Endothelial cell of umbilical vein (primary cell): ENCODE measurements at regions not wholly inside any gene's neighbourhood (a gene's known extent, or its start where the extent isn't known, plus 50 kb on each side); places are given as distances from the start of the nearest gene placed in this dataset.

Experiments
- BruUV-seq: library from RNA; stranded (reverse); fragments of 400-500 nt; replicated peaks from 2 replicates; lab custom pipeline; 2021; lab: Mats Ljungman, UMichigan
- CTCF ChIA-PET: fragments of 300-600, 350-600 bp; sonication (Branson Sonifier 250); formaldehyde crosslinking; loops from one replicate; lab custom pipeline; 2021; ENCODE audit warnings: antibody characterized with exemption, inconsistent platforms; lab: Charles Lee
- POLR2A ChIA-PET: fragments of 300-600, 350-600 bp; sonication (Branson Sonifier 250); formaldehyde crosslinking; loops from one replicate; lab custom pipeline; 2021; ENCODE audit warnings: antibody characterized with exemption, inconsistent platforms; lab: Charles Lee
- DNase-seq: peaks from one replicate; pipeline ENCODE4 v3.0.0-alpha.2; 2011; ENCODE audit warnings: low read depth, low spot score
- FAIRE-seq: peaks from 2 replicates; lab custom pipeline; 2011; peaks lifted over from hg19 to GRCh38; lab: Jason Lieb, UNC
- H2AFZ ChIP-seq: 2 replicates; pipeline ENCODE4 v1.6.0; 2012; ENCODE audit warnings: low read depth, low read length, control low read depth, inconsistent platforms
- H3K27ac ChIP-seq: 2 replicates; pipeline ENCODE4 v1.5.1; 2011; ENCODE audit warnings: low read depth, mild to moderate bottlenecking, control low read depth, low read length, moderate library complexity; ENCODE audit not compliant: insufficient read depth
- H3K27me3 ChIP-seq, 2 experiments: 2 replicates each; pipeline versions ENCODE4 v1.6.0 to v1.6.1; 2011; ENCODE audit warnings: low read length in 2 of 2, mixed read lengths in 1 of 2; ENCODE audit not compliant: control insufficient read depth in 2 of 2, insufficient read depth in 2 of 2
- H3K36me3 ChIP-seq, 2 experiments: 2 replicates in 1 of 2; 3 replicates in 1 of 2; pipeline ENCODE4 v1.5.1; 2011; ENCODE audit warnings: low read length in 2 of 2, mild to moderate bottlenecking in 1 of 2, moderate library complexity in 1 of 2; ENCODE audit not compliant: control insufficient read depth in 2 of 2, insufficient read depth in 2 of 2; ENCODE audit errors: extremely low read depth in 1 of 2
- H3K4me1 ChIP-seq: 3 replicates; pipeline ENCODE4 v1.5.1; 2011; ENCODE audit warnings: mild to moderate bottlenecking, low read length; ENCODE audit not compliant: control insufficient read depth, insufficient read depth; ENCODE audit errors: extremely low read depth
- H3K4me2 ChIP-seq: 2 replicates; pipeline ENCODE4 v1.6.1; 2011; ENCODE audit warnings: low read length, control low read depth, mixed read lengths; ENCODE audit not compliant: insufficient read depth
- H3K4me3 ChIP-seq, 3 experiments: fragments of 200-600 bp in 1 of 3; sonication (generic), shearing (Covaris generic) in 1 of 3; replicated peaks in 1 of 3; 2 replicates each; pipeline ENCODE4 v1.5.1; 2011 to 2016; ENCODE audit warnings: control low read depth in 3 of 3, low read length in 3 of 3, mild to moderate bottlenecking in 2 of 3, inconsistent platforms in 1 of 3, low read depth in 1 of 3, moderate library complexity in 1 of 3; ENCODE audit not compliant: insufficient read depth in 1 of 3
- H3K79me2 ChIP-seq: 2 replicates; pipeline ENCODE4 v1.6.0; 2012; ENCODE audit warnings: low read length, inconsistent platforms; ENCODE audit not compliant: control insufficient read depth, insufficient read depth
- H3K9ac ChIP-seq: replicated peaks from 2 replicates; pipeline ENCODE3; 2011; ENCODE audit warnings: low read length, control low read depth; ENCODE audit not compliant: insufficient read depth; ENCODE audit errors: extremely low read depth
- H3K9me1 ChIP-seq: replicated peaks from 3 replicates; pipeline ENCODE4 v1.6.0; 2011; ENCODE audit warnings: mild to moderate bottlenecking, low read length; ENCODE audit not compliant: control insufficient read depth, insufficient read depth; ENCODE audit errors: extremely low read depth
- H3K9me3 ChIP-seq: replicated peaks from 2 replicates; pipeline ENCODE4 v1.5.1; 2012; ENCODE audit warnings: low read length, inconsistent platforms; ENCODE audit not compliant: control insufficient read depth, insufficient read depth
- H4K20me1 ChIP-seq: replicated peaks from 2 replicates; pipeline ENCODE3; 2011; ENCODE audit warnings: mild to moderate bottlenecking, low read length; ENCODE audit not compliant: control insufficient read depth, insufficient read depth; ENCODE audit errors: extremely low read depth
- CTCF ChIP-seq, 2 donors: IDR thresholded peaks; 1 replicate in 1 of 2; 2 replicates in 1 of 2; pipeline ENCODE4 v1.5.1; 2011; ENCODE audit warnings: low read length in 2 of 2, mild to moderate bottlenecking in 2 of 2, moderate library complexity in 2 of 2, control low read depth in 1 of 2, inconsistent platforms in 1 of 2, low read depth in 1 of 2; ENCODE audit not compliant: insufficient read depth in 1 of 2; ENCODE audit errors: extremely low read depth in 1 of 2
- EZH2 ChIP-seq: IDR thresholded peaks from 2 replicates; pipeline ENCODE4 v1.6.1; 2012; ENCODE audit warnings: borderline replicate concordance, low read depth, mild to moderate bottlenecking, moderate library complexity, low read length, inconsistent platforms; ENCODE audit not compliant: severe bottlenecking
- FOS ChIP-seq: IDR thresholded peaks from 2 replicates; pipeline ENCODE4 v1.6.1; 2011; ENCODE audit warnings: mild to moderate bottlenecking, low read length, moderate library complexity, borderline replicate concordance; ENCODE audit not compliant: insufficient read depth
- GATA2 ChIP-seq: IDR thresholded peaks from 2 replicates; pipeline ENCODE4 v1.7.0; 2011; ENCODE audit warnings: low read depth, mild to moderate bottlenecking, moderate library complexity, mixed read lengths, low read length; ENCODE audit not compliant: insufficient read length, insufficient read depth
- JUN ChIP-seq: IDR thresholded peaks from 2 replicates; pipeline ENCODE4 v1.6.1; 2011; ENCODE audit warnings: borderline replicate concordance, low read depth; ENCODE audit not compliant: insufficient read length, insufficient read depth
- MAX ChIP-seq: IDR thresholded peaks from 2 replicates; pipeline ENCODE4 v1.6.1; 2011; ENCODE audit not compliant: insufficient read depth, insufficient read length
- MYC ChIP-seq: IDR thresholded peaks from one replicate; pipeline ENCODE4 v1.6.1; 2011; ENCODE audit warnings: mild to moderate bottlenecking, low read depth, low read length
- POLR2A ChIP-seq: IDR thresholded peaks from 2 replicates; pipeline ENCODE4 v1.6.1; 2012; ENCODE audit warnings: low read depth, mild to moderate bottlenecking, control low read depth, low read length
- POLR2AphosphoS5 ChIP-seq: IDR thresholded peaks from 2 replicates; pipeline ENCODE4 v1.6.1; 2012; ENCODE audit warnings: low read depth, mild to moderate bottlenecking, control low read depth, low read length, moderate library complexity; ENCODE audit not compliant: insufficient read depth
- dilution Hi-C: fragments of 300-500 bp; cut with MboI; formaldehyde crosslinking; loops from one replicate; pipeline ENCODE4 v1.15.0; 2019; ENCODE audit warnings: low sequenced_read_pairs; ENCODE audit not compliant: extremely low pct_ligation_motif_present
- intact Hi-C: fragments of 100-400 bp; cut with micrococcal nuclease; formaldehyde crosslinking; loops from one replicate; pipeline ENCODE4 v1.10.0; 2022

GRCh38 chr3:117411971-117412370 is 702.4 kb downstream of the TUSC7 start:
- POLR2A ChIA-PET: no interaction called here
- intact Hi-C loops (no loop called here), dilution Hi-C loops (no loop called here)
- BruUV-seq: no TSS peak
- H3K36me3 ChIP-seq: no peaks in the 10 kb centered on the region
- H3K9me1 ChIP-seq: peaks cover 2% of the 10 kb centered on the region
- H3K9me3 ChIP-seq: no peaks in the 10 kb centered on the region
- H2AFZ ChIP-seq: no peak overlapping the region
- no peak for FAIRE-seq
- H3K4me1 ChIP-seq: no peaks in the 10 kb centered on the region
- H3K27me3 ChIP-seq: no peaks in the 10 kb centered on the region
- TF ChIP-seq FOS (no peak), JUN (no peak), MYC (no peak), MAX (no peak), POLR2A (no peak), CTCF (IDR thresholded peaks at IDR 0.05; ENCODE audit: extremely low read depth in 1 of 2, insufficient read depth in 1 of 2, low read depth in 1 of 2, low read length in 2 of 2) (no peak), EZH2 (no peak), POLR2AphosphoS5 (no peak), GATA2 (no peak)
- no peak overlapping the region for H3K4me2 ChIP-seq
- CTCF ChIA-PET: interaction anchor here (2.2 kb wide), 1 partner anchor 309 kb away, joined by 8 read pairs; no protein-coding TSS in a partner anchor
- no peak for DNase-seq
- H4K20me1 ChIP-seq: no peaks in the 10 kb centered on the region
- H3K79me2 ChIP-seq: no peaks in the 10 kb centered on the region
- H3K27ac ChIP-seq: no peak overlapping the region
- no peak overlapping the region for H3K9ac ChIP-seq
- no peak overlapping the region for H3K4me3 ChIP-seq
